Loucy (cell line): ENCODE measurements at regions not wholly inside any gene's neighbourhood (a gene's known extent, or its start where the extent isn't known, plus 50 kb on each side); places are given as distances from the start of the nearest gene placed in this dataset.

Experiments
- CTCF ChIP-seq: fragments of 200-600 bp; sonication (generic); conservative IDR thresholded peaks from 2 replicates; pipeline ENCODE4 v1.5.1; 2014; ENCODE audit warnings: mild to moderate bottlenecking, antibody characterized with exemption, low read length
- EZH2phosphoT487 ChIP-seq: fragments of 200-600 bp; IDR thresholded peaks from 2 replicates; pipeline ENCODE4 v1.6.1; 2018; ENCODE audit warnings: antibody characterized with exemption, mild to moderate bottlenecking, moderate library complexity, borderline replicate concordance

GRCh38 chr14:98647754-98648153 is 624.2 kb downstream of the BCL11B start:
- no peak for TF ChIP-seq CTCF
- TF ChIP-seq EZH2phosphoT487 = no peak
